Adipocyte (in vitro differentiated cells): ENCODE measurements at regions not wholly inside any gene's neighbourhood (a gene's known extent, or its start where the extent isn't known, plus 50 kb on each side); places are given as distances from the start of the nearest gene placed in this dataset.

ENCODE experiments used
- DNase-seq: peaks from one replicate; pipeline ENCODE4 v3.0.0-alpha.2; 2015; ENCODE audit warnings: low read depth
- H3K27me3 ChIP-seq: replicated peaks from 2 replicates; pipeline ENCODE4 v1.7.0; 2013; ENCODE audit warnings: mild to moderate bottlenecking, low read length, moderate library complexity; ENCODE audit not compliant: control insufficient read depth, insufficient read depth
- H3K36me3 ChIP-seq: 2 replicates; pipeline ENCODE4 v1.7.0; 2013; ENCODE audit warnings: low read length, mild to moderate bottlenecking, moderate library complexity; ENCODE audit not compliant: control insufficient read depth, insufficient read depth, severe bottlenecking
- H3K4me1 ChIP-seq: 2 replicates; pipeline ENCODE4 v1.7.0; 2013; ENCODE audit warnings: mild to moderate bottlenecking, low read length, moderate library complexity; ENCODE audit not compliant: control insufficient read depth, insufficient read depth
- H3K4me3 ChIP-seq: 2 replicates; pipeline ENCODE4 v1.7.0; 2013; ENCODE audit warnings: mild to moderate bottlenecking, low read length, moderate library complexity
- H3K9ac ChIP-seq: 2 replicates; pipeline ENCODE4 v1.7.0; 2013; ENCODE audit warnings: mild to moderate bottlenecking, low read length, moderate library complexity
- H3K9me3 ChIP-seq: 2 replicates; pipeline ENCODE4 v1.7.0; 2013; ENCODE audit warnings: mild to moderate bottlenecking, low read length, moderate library complexity; ENCODE audit not compliant: control insufficient read depth

DNA sequence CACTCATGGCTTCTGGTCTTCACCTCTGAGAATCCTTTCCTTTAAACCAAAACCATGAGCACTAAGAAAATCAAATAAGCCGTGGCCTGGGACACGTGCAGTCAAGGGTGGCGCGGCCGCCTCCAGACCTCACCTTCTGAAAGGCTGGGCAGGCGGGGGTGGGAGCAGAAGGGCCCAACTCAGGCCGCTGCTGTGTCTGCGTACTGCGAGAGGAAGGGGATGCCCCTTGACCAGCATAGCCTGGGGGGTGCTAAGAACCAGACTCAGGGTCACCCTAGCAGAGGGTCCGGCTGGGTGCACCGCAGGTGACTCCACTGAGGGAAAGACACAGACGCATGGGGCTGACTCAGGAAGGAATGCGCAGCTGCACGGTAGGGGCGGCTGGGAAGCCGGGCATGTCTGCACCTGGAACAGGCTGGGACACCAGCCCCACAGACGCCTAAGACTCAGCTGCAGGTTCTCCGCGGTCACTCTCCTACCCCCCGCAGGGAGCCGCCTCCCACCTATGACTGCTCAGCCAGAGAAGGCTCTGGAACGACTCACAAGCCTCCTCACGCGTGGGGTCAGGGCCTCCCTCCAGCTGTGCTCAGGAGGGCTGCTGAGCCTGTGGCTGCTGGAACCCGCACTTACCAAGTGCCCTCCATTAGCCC, 432.4 kb upstream of the MYT1L start:
- H3K36me3 ChIP-seq = no peaks in the 10 kb centered on the region
- H3K27me3 ChIP-seq = no peaks in the 10 kb centered on the region
- peaks cover 16% of the 10 kb centered on the region for H3K9me3 ChIP-seq
- H3K4me3 ChIP-seq = no peak overlapping the region
- no peak for DNase-seq
- H3K4me1 ChIP-seq = no peaks in the 10 kb centered on the region
- no peak overlapping the region for H3K9ac ChIP-seq

DNA sequence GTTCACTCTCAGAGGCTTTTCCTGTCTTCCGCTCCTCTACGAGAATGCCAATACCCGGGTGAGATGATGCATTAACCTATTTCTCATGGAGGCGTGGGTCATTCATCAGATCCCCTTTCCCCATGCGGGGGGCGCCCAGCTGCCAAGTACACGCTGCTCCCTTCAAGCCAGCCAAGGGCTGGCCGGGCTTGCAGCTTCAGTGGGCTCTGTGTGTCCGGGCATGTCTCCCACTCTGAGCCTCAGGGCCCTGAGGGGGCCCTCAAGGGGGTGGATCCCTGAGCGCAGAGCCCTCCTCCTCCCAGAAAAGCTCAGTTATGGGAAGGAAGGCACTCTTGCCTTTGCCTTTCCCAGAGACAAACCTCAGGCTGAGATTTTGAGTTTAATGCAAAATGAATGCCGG, 431.8 kb upstream of the MYT1L start:
- Histone ChIP-seq H3K4me3 (no peak overlapping the region), H3K9ac (no peak overlapping the region), H3K4me1 (no peaks in the 10 kb centered on the region), H3K27me3 (no peaks in the 10 kb centered on the region), H3K9me3 (peaks cover 16% of the 10 kb centered on the region), H3K36me3 (no peaks in the 10 kb centered on the region)
- DNase-seq = no peak

DNA sequence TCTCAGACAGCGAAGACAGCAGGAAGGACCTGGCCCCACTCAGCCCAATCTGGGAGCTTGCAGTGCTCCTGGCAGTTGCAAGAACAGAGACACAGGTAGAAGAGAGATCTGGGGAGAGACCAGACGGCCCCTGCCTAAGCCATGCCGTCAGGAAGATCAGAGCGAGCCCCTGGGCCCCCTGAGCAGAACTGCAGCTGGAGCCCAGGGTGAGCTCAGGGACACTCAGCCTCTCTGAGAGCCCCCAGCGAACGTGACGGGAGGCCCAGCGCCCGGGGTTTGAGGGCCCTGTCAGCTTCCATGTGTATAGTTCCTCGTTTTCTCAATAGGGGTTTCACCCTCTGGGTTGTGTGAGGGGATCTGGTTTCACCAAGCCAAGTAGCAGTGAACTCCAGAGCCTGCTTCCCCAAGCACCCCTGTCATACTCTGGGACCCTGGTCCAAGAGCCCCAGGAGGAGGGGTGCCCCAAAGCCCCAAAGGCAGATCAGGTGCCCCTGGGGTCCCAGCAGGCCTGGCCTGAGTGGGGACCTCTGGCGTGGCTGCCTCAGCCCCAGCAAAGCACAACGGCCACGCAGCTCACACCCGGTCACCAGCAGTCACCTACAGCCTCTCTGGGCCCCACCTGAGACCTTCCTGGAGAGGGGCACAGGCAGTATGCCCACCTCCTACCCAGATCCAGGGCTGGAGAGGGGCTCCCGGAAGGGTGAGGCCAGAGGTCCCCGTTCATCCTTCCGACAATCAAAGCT, 431.3 kb upstream of the MYT1L start:
- Histone ChIP-seq H3K4me3 (no peak overlapping the region), H3K9me3 (peaks cover 16% of the 10 kb centered on the region), H3K9ac (no peak overlapping the region), H3K27me3 (no peaks in the 10 kb centered on the region), H3K4me1 (no peaks in the 10 kb centered on the region), H3K36me3 (no peaks in the 10 kb centered on the region)
- no peak for DNase-seq

DNA sequence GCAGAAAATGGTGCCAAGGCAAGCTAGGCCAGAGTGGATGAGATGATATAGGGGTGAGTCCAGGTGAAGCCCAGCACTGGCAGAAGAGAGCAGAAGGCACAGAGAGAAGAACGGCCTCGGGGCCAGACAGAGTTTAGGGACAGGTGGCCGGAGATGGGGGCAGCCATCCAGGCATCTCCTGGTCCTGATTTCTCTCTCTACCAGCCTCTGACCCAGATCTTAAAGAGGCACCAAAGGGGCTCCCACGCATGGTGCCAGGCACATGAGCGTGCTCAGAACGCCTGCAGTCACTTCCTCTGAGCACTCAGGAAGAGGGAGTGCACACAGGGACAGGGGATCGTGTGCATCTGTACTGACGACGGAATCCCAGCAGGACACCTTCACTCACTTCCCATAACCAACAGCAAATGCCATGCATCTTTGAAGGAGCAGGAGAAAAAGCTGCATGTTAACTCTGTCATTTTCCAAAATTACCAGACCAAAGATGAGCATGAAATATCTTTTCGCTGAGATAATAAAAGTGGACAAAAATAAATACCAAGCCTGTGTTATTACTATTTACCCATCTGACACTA, 427.8 kb upstream of the MYT1L start:
- Histone ChIP-seq H3K9me3 (peaks cover 17% of the 10 kb centered on the region), H3K27me3 (no peaks in the 10 kb centered on the region), H3K9ac (no peak overlapping the region), H3K4me3 (no peak overlapping the region), H3K4me1 (no peaks in the 10 kb centered on the region), H3K36me3 (no peaks in the 10 kb centered on the region)
- no peak for DNase-seq

DNA sequence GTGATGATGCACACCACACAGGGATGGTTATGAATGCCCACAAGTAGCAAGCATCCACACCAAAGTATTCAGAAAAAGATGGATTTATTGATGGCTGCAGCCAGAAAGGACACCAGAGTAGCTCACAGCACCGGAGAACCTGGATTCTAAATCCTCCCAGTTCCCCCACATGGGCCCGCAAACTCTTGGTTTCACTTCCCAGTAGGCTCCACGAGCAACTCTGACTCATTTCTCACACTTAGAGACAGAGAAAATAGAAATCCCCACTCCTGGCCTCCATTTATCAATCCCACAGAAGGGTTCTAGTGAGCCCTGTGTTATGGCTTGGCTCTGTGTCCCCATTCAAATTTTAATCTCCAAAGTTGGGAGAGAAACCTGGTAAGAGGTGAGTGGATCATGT, 426.7 kb upstream of the MYT1L start:
- no peak overlapping the region for H3K4me3 ChIP-seq
- H3K27me3 ChIP-seq = no peaks in the 10 kb centered on the region
- H3K4me1 ChIP-seq = no peaks in the 10 kb centered on the region
- no peak overlapping the region for H3K9ac ChIP-seq
- no peaks in the 10 kb centered on the region for H3K36me3 ChIP-seq
- H3K9me3 ChIP-seq = peaks cover 22% of the 10 kb centered on the region
- DNase-seq = no peak

DNA sequence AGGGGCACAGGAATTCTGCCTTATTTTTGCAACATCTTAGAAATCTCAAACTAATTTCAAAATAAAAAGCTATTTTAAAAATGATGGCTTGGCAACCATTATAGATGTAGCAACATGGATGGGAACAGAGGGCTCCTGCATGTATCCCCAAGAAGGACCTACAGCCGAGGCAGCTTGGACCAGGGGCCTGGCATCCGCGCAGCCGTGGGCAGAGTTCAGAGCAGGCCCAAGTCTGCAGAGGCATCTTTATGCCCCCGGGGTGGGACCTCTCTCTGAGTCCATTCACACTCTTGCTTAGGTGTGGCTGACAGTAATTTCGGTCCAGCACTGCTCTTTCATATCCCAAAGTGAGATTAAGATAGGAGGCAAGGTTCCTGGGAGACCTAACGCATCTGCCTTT, 425.8 kb upstream of the MYT1L start:
- Histone ChIP-seq H3K27me3 (no peaks in the 10 kb centered on the region), H3K4me3 (no peak overlapping the region), H3K9ac (no peak overlapping the region), H3K9me3 (peaks cover 22% of the 10 kb centered on the region), H3K36me3 (no peaks in the 10 kb centered on the region), H3K4me1 (no peaks in the 10 kb centered on the region)
- no peak for DNase-seq

DNA sequence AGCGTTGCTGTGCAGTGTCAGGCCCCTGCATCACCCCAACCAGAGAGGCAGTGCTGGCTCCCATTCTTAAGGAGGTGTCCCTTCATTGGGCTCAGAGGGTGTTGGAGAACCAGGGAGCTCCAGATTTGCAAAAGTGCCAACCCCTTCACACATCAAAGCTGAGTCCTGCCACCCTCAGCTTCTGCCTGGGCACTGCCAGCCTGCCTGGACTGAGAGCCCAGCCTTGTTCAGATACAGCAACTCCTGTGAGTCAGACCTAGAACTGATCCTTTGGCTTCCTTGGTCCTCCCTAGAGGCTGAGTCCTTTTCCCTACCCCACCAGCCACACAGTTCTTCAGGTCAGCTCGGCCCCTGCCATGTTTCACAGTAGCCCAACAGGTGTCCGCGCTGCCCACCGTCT, 424.9 kb upstream of the MYT1L start:
- H3K9me3 ChIP-seq = peaks cover 17% of the 10 kb centered on the region
- H3K4me1 ChIP-seq = no peaks in the 10 kb centered on the region
- no peaks in the 10 kb centered on the region for H3K27me3 ChIP-seq
- no peak for DNase-seq
- no peak overlapping the region for H3K9ac ChIP-seq
- no peak overlapping the region for H3K4me3 ChIP-seq
- H3K36me3 ChIP-seq = no peaks in the 10 kb centered on the region

DNA sequence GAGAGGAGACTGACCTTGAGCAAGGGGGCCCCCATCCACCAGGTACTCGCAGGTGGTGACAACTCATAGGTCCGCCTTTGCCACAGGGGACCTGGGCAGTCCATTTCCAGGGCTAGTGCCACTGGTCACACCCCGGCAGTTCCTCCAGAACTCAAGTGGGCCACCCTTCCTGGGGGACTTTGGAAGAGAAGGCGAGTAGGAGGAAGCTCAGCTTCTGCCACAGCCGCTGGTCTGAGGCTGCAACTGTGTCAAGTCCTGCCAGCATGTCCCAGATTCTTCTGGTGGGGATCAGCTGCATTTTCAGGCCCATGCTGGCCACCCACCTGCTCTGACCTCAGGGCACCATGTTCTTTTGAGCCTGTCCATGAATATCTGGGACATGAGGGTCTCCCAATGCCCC, 423.9 kb upstream of the MYT1L start:
- DNase-seq = no peak
- H3K36me3 ChIP-seq = no peaks in the 10 kb centered on the region
- no peaks in the 10 kb centered on the region for H3K27me3 ChIP-seq

DNA sequence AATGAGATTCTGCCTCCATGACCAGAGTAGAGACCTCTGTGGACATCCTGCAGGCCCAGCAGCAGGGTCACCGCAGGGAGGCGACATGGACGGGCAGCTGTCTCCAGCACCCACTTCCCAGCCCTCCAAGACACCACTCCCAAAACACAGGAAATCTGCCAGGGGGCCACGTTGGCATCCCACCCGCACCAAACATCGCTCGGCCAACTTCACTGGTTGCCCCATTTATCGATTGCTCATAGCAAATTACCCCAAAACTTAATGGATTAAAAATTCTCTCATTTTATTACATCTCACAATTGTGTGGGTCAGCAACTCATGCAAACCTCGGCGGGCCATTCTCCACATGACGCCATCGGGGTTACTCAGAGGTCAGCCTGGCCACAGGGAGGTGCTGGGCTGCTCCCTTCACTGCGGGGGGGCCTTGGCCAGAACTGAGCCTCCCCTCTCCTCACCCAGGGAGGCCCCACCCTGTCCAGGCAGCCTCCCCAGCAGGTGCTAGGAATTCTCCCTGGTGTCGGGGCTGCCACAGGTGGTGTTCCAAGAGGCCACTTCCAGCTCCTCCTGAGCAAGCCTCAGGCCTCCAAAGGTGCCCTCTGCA, 420.7 kb upstream of the MYT1L start:
- peaks cover 6% of the 10 kb centered on the region for H3K9me3 ChIP-seq
- no peaks in the 10 kb centered on the region for H3K27me3 ChIP-seq
- no peaks in the 10 kb centered on the region for H3K36me3 ChIP-seq
- DNase-seq = no peak
- no peak overlapping the region for H3K9ac ChIP-seq
- H3K4me1 ChIP-seq = no peaks in the 10 kb centered on the region
- H3K4me3 ChIP-seq = no peak overlapping the region

More for the DNA sequence above, 423.9 kb upstream of the MYT1L start:
- H3K4me1 ChIP-seq = no peaks in the 10 kb centered on the region
- H3K4me3 ChIP-seq = no peak overlapping the region
- no peak overlapping the region for H3K9ac ChIP-seq
- peaks cover 7% of the 10 kb centered on the region for H3K9me3 ChIP-seq

DNA sequence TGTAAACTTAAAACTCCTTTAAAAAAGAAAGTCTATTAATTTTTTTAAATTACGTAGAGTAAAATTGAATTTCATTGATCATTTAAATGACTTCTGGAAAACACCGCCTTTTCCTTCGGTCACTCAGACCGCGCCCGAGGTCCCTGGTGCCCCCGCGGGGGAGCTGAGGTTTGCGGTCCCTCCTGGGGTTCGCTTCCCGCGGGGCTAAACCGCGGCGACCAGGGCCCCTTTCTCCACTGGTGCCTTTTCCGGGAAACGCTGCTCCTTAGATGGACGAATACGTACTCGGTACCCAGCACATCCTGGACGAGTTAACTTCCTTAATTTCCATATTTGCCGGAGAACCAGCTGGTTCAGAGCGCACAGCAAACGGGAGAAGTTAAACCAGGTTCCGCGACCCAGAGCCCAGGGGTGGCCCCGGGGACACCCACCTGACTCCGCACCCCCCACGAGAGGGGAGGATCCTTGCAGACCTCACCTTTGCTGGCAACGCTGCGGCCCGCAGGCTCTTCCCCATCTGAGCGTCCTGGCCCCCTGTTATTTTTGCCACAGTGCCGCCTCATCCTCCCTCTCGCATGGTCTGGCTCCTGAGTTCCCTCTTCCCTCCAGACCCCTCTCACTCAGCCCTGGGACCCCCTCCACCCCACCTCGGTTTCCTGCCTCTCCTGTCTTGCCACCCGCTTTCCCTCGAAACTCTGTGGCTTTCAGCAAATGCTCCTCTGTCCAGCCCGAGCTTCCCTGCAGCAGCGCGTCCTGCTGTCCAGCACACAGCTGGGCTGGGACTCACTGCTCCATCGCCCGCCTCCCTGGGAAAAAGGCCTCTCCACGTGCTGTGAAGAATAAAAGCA, 420.0 kb upstream of the MYT1L start:
- peaks cover 6% of the 10 kb centered on the region for H3K9me3 ChIP-seq
- DNase-seq = no peak
- H3K9ac ChIP-seq = no peak overlapping the region
- H3K36me3 ChIP-seq = no peaks in the 10 kb centered on the region
- H3K27me3 ChIP-seq = no peaks in the 10 kb centered on the region
- no peaks in the 10 kb centered on the region for H3K4me1 ChIP-seq
- H3K4me3 ChIP-seq = no peak overlapping the region

DNA sequence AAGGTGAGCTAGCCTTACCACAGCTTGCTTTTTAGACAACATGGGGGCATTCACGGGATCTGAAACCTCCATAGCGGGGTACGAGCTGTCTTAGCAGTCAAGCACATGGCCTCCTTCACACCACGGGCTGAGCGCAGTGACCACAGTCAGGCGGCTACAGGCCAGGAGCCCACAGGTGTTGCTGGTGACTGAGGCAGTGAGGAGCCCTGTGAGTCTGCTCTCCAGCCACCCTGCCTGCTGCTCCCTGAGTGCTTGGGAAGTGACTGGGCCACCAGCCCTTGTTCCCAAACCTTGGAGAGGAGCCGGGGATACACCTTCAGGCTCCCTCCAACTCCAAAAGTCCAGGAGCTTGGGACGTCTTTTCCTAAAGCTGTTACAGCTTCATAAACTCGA, 418.1 kb upstream of the MYT1L start:
- no peak for DNase-seq
- no peaks in the 10 kb centered on the region for H3K4me1 ChIP-seq
- H3K4me3 ChIP-seq = no peak overlapping the region
- no peaks in the 10 kb centered on the region for H3K36me3 ChIP-seq
- H3K9ac ChIP-seq = no peak overlapping the region
- H3K9me3 ChIP-seq = peaks cover 6% of the 10 kb centered on the region
- peaks cover 7% of the 10 kb centered on the region for H3K27me3 ChIP-seq
